GM12878 (cell line): ENCODE measurements at regions not wholly inside any gene's neighbourhood (a gene's known extent, or its start where the extent isn't known, plus 50 kb on each side); places are given as distances from the start of the nearest gene placed in this dataset.

ENCODE experiments used
- ATAC-seq: fragments of 200-7000 bp; cut with Tn5 transposase; 3 replicates; pipeline ENCODE4 v1.9.1; 2020; ENCODE audit warnings: mild to moderate bottlenecking, moderate library complexity
- BruUV-seq: library from RNA; stranded (reverse); fragments of 400-500 nt; replicated peaks from 2 replicates; lab custom pipeline; 2021; lab: Mats Ljungman, UMichigan
- CTCF ChIA-PET: fragments of 300-600 bp; sonication (Branson Sonifier 250); formaldehyde crosslinking; extraction: SDS; loops from one replicate; lab custom pipeline; 2021; ENCODE audit warnings: inconsistent platforms; lab: Yijun Ruan, JAX
- POLR2A ChIA-PET: fragments of 350-600 bp; formaldehyde crosslinking; extraction: SDS; loops from one replicate; lab custom pipeline; 2021; ENCODE audit warnings: inconsistent platforms; lab: Charles Lee
- RAD21 ChIA-PET: fragments of 300-600 bp; sonication (Branson Sonifier 250); formaldehyde crosslinking; loops from one replicate; lab custom pipeline; 2023; ENCODE audit warnings: antibody characterized with exemption; ENCODE audit not compliant: unreplicated experiment; lab: Charles Lee
- SMC1A ChIA-PET: fragments of 300-600 bp; sonication (Branson Sonifier 250); formaldehyde crosslinking; loops from one replicate; lab custom pipeline; 2023; ENCODE audit not compliant: unreplicated experiment, uncharacterized antibody; lab: Charles Lee
- DNase-seq: peaks from one replicate; pipeline ENCODE4 v3.0.0-alpha.2; 2011; ENCODE audit warnings: low read depth, low spot score
- FAIRE-seq: peaks from 3 replicates; lab custom pipeline; 2011; peaks lifted over from hg19 to GRCh38; lab: Jason Lieb, UNC
- H2AFZ ChIP-seq: 2 replicates; pipeline ENCODE4 v1.6.0; 2011; ENCODE audit warnings: low read depth, low read length, control low read depth; ENCODE audit not compliant: control insufficient read depth
- H3K27ac ChIP-seq: 2 replicates; pipeline ENCODE4 v1.5.1; 2011; ENCODE audit warnings: control low read depth; ENCODE audit not compliant: control insufficient read depth, insufficient read depth
- H3K27me3 ChIP-seq, 2 experiments: replicated peaks in 1 of 2; 2 replicates each; pipeline versions ENCODE4 v1.6.0 to v1.6.1; 2011; ENCODE audit warnings: low read length in 1 of 2; ENCODE audit not compliant: control insufficient read depth in 2 of 2, insufficient read depth in 2 of 2
- H3K36me3 ChIP-seq, 2 experiments: 2 replicates each; pipeline ENCODE4 v1.5.1; 2011; ENCODE audit warnings: low read length in 1 of 2; ENCODE audit not compliant: control insufficient read depth in 2 of 2, insufficient read depth in 2 of 2
- H3K4me1 ChIP-seq: 2 replicates; pipeline ENCODE4 v1.6.1; 2011; ENCODE audit warnings: mild to moderate bottlenecking, low read length, moderate library complexity, mixed read lengths; ENCODE audit not compliant: control insufficient read depth, insufficient read depth
- H3K4me2 ChIP-seq: 2 replicates; pipeline ENCODE4 v1.6.0; 2011; ENCODE audit warnings: control low read depth; ENCODE audit not compliant: control insufficient read depth, insufficient read depth
- H3K4me3 ChIP-seq: fragments of 200-600 bp; sonication (generic); 2 replicates; pipeline ENCODE4 v1.5.1; 2016
- H3K79me2 ChIP-seq: 2 replicates; pipeline ENCODE4 v1.6.0; 2011; ENCODE audit warnings: low read length; ENCODE audit not compliant: control insufficient read depth, insufficient read depth
- H3K9ac ChIP-seq: 2 replicates; pipeline ENCODE4 v1.8.0; 2011; ENCODE audit warnings: low read length, control low read depth, mixed read lengths; ENCODE audit not compliant: control insufficient read depth, insufficient read depth
- H3K9me3 ChIP-seq: replicated peaks from 3 replicates; pipeline ENCODE4 v1.5.1; 2011; ENCODE audit warnings: mild to moderate bottlenecking, low read length; ENCODE audit not compliant: control insufficient read depth, insufficient read depth
- H4K20me1 ChIP-seq: 2 replicates; pipeline ENCODE4 v1.6.0; 2011; ENCODE audit not compliant: control insufficient read depth, insufficient read depth
- BCL11A ChIP-seq: IDR thresholded peaks from 2 replicates; pipeline ENCODE4 v1.6.1; 2011; ENCODE audit warnings: low read depth, low read length
- BMI1 ChIP-seq: fragments of 450-650 bp; IDR thresholded peaks from 2 replicates; pipeline ENCODE4 v1.6.1; 2016; ENCODE audit warnings: mild to moderate bottlenecking, moderate library complexity, borderline replicate concordance
- BRCA1 ChIP-seq: IDR thresholded peaks from 2 replicates; pipeline ENCODE4 v1.6.1; 2011; ENCODE audit warnings: low read depth, low read length, improper control_type of control experiment
- EGR1 ChIP-seq, 2 experiments: IDR thresholded peaks; 1 replicate in 1 of 2; 2 replicates in 1 of 2; pipeline ENCODE4 v1.6.1; 2011 to 2012; ENCODE audit warnings: low read depth in 2 of 2, low read length in 2 of 2, borderline replicate concordance in 1 of 2, mild to moderate bottlenecking in 1 of 2, moderate library complexity in 1 of 2
- ETV6 ChIP-seq, 2 experiments: fragments of 450-650 bp in 1 of 2; IDR thresholded peaks in 1 of 2; conservative IDR thresholded peaks in 1 of 2; 2 replicates each; pipeline ENCODE4 v1.6.1; 2014; ENCODE audit warnings: antibody characterized with exemption in 1 of 2, borderline replicate concordance in 1 of 2, low read depth in 1 of 2, mild to moderate bottlenecking in 1 of 2, moderate library complexity in 1 of 2
- MEF2A ChIP-seq: IDR thresholded peaks from 2 replicates; pipeline ENCODE4 v1.6.1; 2011; ENCODE audit warnings: low read depth, mild to moderate bottlenecking, low read length, moderate library complexity; ENCODE audit not compliant: insufficient read depth
- NR2C2 ChIP-seq: IDR thresholded peaks from 2 replicates; pipeline ENCODE4 v1.6.1; 2011; ENCODE audit warnings: borderline replicate concordance, low read depth; ENCODE audit not compliant: control insufficient read depth, insufficient read length
- PML ChIP-seq: IDR thresholded peaks from 2 replicates; pipeline ENCODE4 v1.6.1; 2012; ENCODE audit warnings: low read length, inconsistent platforms
- RELA ChIP-seq: fragments of 450-650 bp; IDR thresholded peaks from 2 replicates; pipeline ENCODE4 v1.8.0; 2014; ENCODE audit warnings: borderline replicate concordance; ENCODE audit not compliant: partially characterized antibody
- SPI1 ChIP-seq: IDR thresholded peaks from 2 replicates; pipeline ENCODE4 v1.6.1; 2011; ENCODE audit warnings: low read depth, mild to moderate bottlenecking, low read length, moderate library complexity, borderline replicate concordance; ENCODE audit not compliant: insufficient read depth
- STAT3 ChIP-seq: IDR thresholded peaks from 2 replicates; pipeline ENCODE4 v1.6.1; 2011; ENCODE audit warnings: low read depth, low read length, improper control_type of control experiment
- WGBS: methylation state at CpG from one replicate; pipeline ENCODE4 v1.1.6; 2016; ENCODE audit warnings: low lambda C conversion rate; ENCODE audit not compliant: insufficient replicate concordance, insufficient coverage; ENCODE audit errors: missing lambda C conversion rate; 5-methylcytosine and 5-hydroxymethylcytosine counted together
- in situ Hi-C: fragments of 300-500 bp; cut with MboI; formaldehyde crosslinking; loops from 9 replicates; pipeline ENCODE4 v1.14.3; 2018; ENCODE audit warnings: mixed read lengths
- intact Hi-C: fragments of 100-400 bp; cut with micrococcal nuclease; formaldehyde crosslinking; loops from one replicate; pipeline ENCODE4 v1.14.2; 2022; ENCODE audit not compliant: unreplicated experiment
- TF ChIP-seq, protein P1 (sequence below): IDR thresholded peaks from 2 replicates; pipeline ENCODE4 v1.6.1; 2012; ENCODE audit warnings: low read depth, low read length, improper control_type of control experiment

DNA sequence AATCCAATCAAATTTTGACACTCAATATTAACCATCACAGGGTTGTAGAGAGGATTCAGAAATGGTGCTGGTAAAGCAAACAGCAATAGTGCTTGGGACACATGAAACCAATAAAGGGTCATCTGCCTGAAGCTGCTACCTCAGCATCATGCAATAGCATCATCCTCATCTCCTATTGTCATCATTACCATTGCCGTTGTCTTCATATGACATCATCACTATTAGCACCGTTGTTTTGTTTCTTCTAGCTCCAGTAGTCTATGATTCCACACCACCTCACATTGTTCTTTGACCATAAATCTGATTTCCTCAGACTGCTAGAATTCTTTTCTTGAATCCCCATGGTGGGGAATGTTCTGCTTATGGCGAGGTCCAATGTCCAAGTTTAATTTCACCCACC lies 52.8 kb upstream of the GRK3 start:
- Histone ChIP-seq H4K20me1 (no peaks in the 10 kb centered on the region), H3K27me3 (no peaks in the 10 kb centered on the region), H3K4me3 (no peak overlapping the region), H3K4me1 (no peaks in the 10 kb centered on the region), H2AFZ (no peak overlapping the region), H3K4me2 (no peak overlapping the region), H3K27ac (no peak overlapping the region), H3K9me3 (no peaks in the 10 kb centered on the region), H3K79me2 (no peaks in the 10 kb centered on the region), H3K9ac (no peak overlapping the region), H3K36me3 (no peaks in the 10 kb centered on the region)
- FAIRE-seq (no peak), ATAC-seq (no peak), DNase-seq (no peak)
- CTCF ChIA-PET = interaction anchor here (1.3 kb wide), 1 partner anchor 191 kb away, joined by 4 read pairs; no protein-coding TSS in a partner anchor
- WGBS = 69% methylated on average over 3 of the region's 3 CpGs
- RAD21 ChIA-PET = no interaction called here
- no TSS peak for BruUV-seq
- TF ChIP-seq EGR1 (IDR thresholded peaks at IDR 0.05; ENCODE audit: borderline replicate concordance in 1 of 2, low read depth in 2 of 2, low read length in 2 of 2) (no peak), MEF2A (no peak), NR2C2 (no peak), ETV6 (conservative IDR thresholded peaks at IDR 0.05 in 1 of 2, IDR thresholded peaks at IDR 0.05 in 1 of 2; ENCODE audit: borderline replicate concordance in 1 of 2, low read depth in 1 of 2) (no peak), BRCA1 (no peak), BMI1 (no peak), BCL11A (no peak), PML (no peak), RELA (no peak), SPI1 (no peak), STAT3 (no peak)
- TF ChIP-seq, protein P1, sequence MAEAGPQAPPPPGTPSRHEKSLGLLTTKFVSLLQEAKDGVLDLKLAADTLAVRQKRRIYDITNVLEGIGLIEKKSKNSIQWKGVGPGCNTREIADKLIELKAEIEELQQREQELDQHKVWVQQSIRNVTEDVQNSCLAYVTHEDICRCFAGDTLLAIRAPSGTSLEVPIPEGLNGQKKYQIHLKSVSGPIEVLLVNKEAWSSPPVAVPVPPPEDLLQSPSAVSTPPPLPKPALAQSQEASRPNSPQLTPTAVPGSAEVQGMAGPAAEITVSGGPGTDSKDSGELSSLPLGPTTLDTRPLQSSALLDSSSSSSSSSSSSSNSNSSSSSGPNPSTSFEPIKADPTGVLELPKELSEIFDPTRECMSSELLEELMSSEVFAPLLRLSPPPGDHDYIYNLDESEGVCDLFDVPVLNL = no peak
- SMC1A ChIA-PET = no interaction called here
- POLR2A ChIA-PET = no interaction called here
- intact Hi-C loops = no loop called here
- in situ Hi-C loops = no loop called here
